ENCODE measurements at regions not wholly inside any gene's neighbourhood (a gene's known extent, or its start where the extent isn't known, plus 50 kb on each side); places are given as distances from the start of the nearest gene placed in this dataset.

DNA sequence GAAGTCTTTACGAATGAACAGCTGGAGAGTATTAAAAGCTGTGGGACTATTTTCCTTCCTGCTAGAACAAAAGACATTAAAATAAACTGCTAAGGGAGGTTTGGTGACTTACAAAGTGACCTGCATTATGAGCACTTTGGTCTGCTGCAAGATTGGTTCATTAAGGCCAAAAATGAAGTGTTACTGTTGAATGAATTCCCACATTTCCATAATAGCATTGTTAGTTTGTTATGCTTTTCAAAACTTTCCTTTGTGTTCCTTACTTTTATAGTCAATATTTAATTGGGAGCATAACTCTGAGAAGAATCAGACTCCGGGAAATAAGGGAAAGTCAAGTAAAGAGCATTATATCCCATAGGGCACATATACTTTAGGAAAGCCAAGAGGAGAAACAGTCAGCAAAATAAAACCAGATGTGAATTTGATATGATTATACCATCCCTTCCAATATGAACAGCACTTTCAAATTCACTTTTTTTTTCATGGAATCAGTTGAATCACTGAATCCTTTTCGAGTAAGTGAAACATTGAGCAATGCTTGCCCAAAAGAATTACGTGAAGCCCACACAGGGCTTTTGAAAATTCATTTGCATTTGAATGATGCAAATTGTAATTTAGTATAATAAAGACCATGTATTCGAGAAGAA, 112.6 kb downstream of the KCTD12 start:
- DNase-seq, result no peak

DNA sequence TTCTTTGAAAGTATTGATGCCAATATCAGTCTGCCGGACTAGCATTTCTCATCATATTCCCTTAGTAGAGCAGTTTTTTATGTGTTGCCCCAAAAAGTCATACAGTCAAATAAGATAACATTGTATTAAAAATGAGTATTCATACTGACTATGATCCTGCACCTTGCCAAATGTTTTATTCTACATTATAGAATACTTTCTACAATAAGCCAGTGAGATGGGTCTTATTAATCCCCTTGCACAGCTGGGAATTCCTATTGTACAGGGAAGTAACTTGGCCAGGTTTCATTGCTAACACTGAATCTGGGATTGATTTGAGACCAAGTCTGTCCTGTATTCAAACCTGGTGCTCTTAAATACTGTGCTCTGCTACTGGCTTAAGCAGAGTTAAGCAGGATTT, 114.0 kb downstream of the KCTD12 start:
- H3K4me1 Mint-ChIP-seq, result peaks cover 0 to 29% (median 20%) of the 10 kb centered on the region in 3 donors
- H3K4me3 Mint-ChIP-seq, result no peak overlapping the region
- H3K4me1 ChIP-seq (ENCODE audit: control insufficient read depth in 1 of 2, extremely low read depth in 1 of 2, insufficient read depth in 2 of 2, low read length in 2 of 2), result peaks cover 0 to 30% of the 10 kb centered on the region in 2 experiments
- no peaks in the 10 kb centered on the region for H3K9me3 ChIP-seq
- H3K27ac ChIP-seq (ENCODE audit: low read length), result no peak overlapping the region
- no peaks in the 10 kb centered on the region for H3K9me3 Mint-ChIP-seq
- no peak overlapping the region for H3K27ac Mint-ChIP-seq
- DNase-seq (no peak), ATAC-seq (replicated peaks in 1 of 4) (no peak)
- H3K27me3 ChIP-seq (replicated peaks in 1 of 2; ENCODE audit: control insufficient read depth in 2 of 2, extremely low read depth in 1 of 2, insufficient read depth in 2 of 2, low read length in 1 of 2), result no peaks in the 10 kb centered on the region
- H3K36me3 ChIP-seq (ENCODE audit: control insufficient read depth in 2 of 2, extremely low read depth in 1 of 2, insufficient read depth in 1 of 2, low read length in 1 of 2), result no peaks in the 10 kb centered on the region
- no peaks in the 10 kb centered on the region for H3K36me3 Mint-ChIP-seq
- ChIA-PET POLR2A (no interaction called here), CTCF (interaction anchor here in 1 of 2 donors (0.7 kb wide), 1 partner anchor 1256 kb away, joined by 4 read pairs; no protein-coding TSS in a partner anchor)
- no peak overlapping the region for H3K4me3 ChIP-seq (ENCODE audit: control insufficient read depth in 1 of 2, extremely low read depth in 1 of 2, low read length in 1 of 2)
- H3K27me3 Mint-ChIP-seq, result peaks cover 0 to 4% of the 10 kb centered on the region in 2 donors
- no CpG with 5 or more reads among the region's 1 CpG for WGBS (ENCODE audit: insufficient coverage)

More for the DNA sequence above, 112.6 kb downstream of the KCTD12 start:
- no peak overlapping the region for H3K4me3 ChIP-seq (ENCODE audit: control insufficient read depth in 1 of 2, extremely low read depth in 1 of 2, low read length in 1 of 2)
- H3K4me1 ChIP-seq (ENCODE audit: control insufficient read depth in 1 of 2, extremely low read depth in 1 of 2, insufficient read depth in 2 of 2, low read length in 2 of 2), result peaks cover 0 to 21% of the 10 kb centered on the region in 2 experiments
- Mint-ChIP-seq H3K27ac (no peak overlapping the region), H3K36me3 (no peaks in the 10 kb centered on the region), H3K4me3 (no peak overlapping the region), H3K9me3 (no peaks in the 10 kb centered on the region), H3K27me3 (peaks cover 0 to 4% of the 10 kb centered on the region in 2 donors), H3K4me1 (peaks cover 0 to 19% (median 16%) of the 10 kb centered on the region in 3 donors)
- WGBS (ENCODE audit: insufficient coverage), result no CpG with 5 or more reads among the region's 5 CpGs
- no peak overlapping the region for H3K27ac ChIP-seq (ENCODE audit: low read length)
- no peak for ATAC-seq (replicated peaks in 1 of 4)
- no peaks in the 10 kb centered on the region for H3K9me3 ChIP-seq
- H3K36me3 ChIP-seq (ENCODE audit: control insufficient read depth in 2 of 2, extremely low read depth in 1 of 2, insufficient read depth in 1 of 2, low read length in 1 of 2), result no peaks in the 10 kb centered on the region
- no peaks in the 10 kb centered on the region for H3K27me3 ChIP-seq (replicated peaks in 1 of 2; ENCODE audit: control insufficient read depth in 2 of 2, extremely low read depth in 1 of 2, insufficient read depth in 2 of 2, low read length in 1 of 2)
- ChIA-PET POLR2A (no interaction called here), CTCF (no interaction called here)

GRCh38 chr13:76769271-76769791, 116.9 kb downstream of the KCTD12 start:
- Mint-ChIP-seq H3K4me3 (peak overlapping the region in 1 of 3 donors; percentile 46), H3K36me3 (no peaks in the 10 kb centered on the region), H3K4me1 (peaks cover 0 to 29% (median 20%) of the 10 kb centered on the region in 3 donors), H3K27me3 (no peaks in the 10 kb centered on the region), H3K9me3 (no peaks in the 10 kb centered on the region), H3K27ac (peak overlapping the region in 1 of 2 donors; percentile 57)
- Histone ChIP-seq H3K4me3 (ENCODE audit: control insufficient read depth in 1 of 2, extremely low read depth in 1 of 2, low read length in 1 of 2) (no peak overlapping the region), H3K36me3 (ENCODE audit: control insufficient read depth in 2 of 2, extremely low read depth in 1 of 2, insufficient read depth in 1 of 2, low read length in 1 of 2) (no peaks in the 10 kb centered on the region), H3K9me3 (no peaks in the 10 kb centered on the region), H3K27ac (ENCODE audit: low read length) (no peak overlapping the region), H3K4me1 (ENCODE audit: control insufficient read depth in 1 of 2, extremely low read depth in 1 of 2, insufficient read depth in 2 of 2, low read length in 2 of 2) (peaks cover 0 to 28% of the 10 kb centered on the region in 2 experiments), H3K27me3 (replicated peaks in 1 of 2; ENCODE audit: control insufficient read depth in 2 of 2, extremely low read depth in 1 of 2, insufficient read depth in 2 of 2, low read length in 1 of 2) (no peaks in the 10 kb centered on the region)
- ChIA-PET CTCF (interaction anchor here in 1 of 2 donors (0.6 kb wide), 1 partner anchor 265 kb away, joined by 5 read pairs; no protein-coding TSS in a partner anchor), POLR2A (no interaction called here)
- DNase-seq (peak in 1 of 35 experiments; percentile 8), ATAC-seq (replicated peaks in 1 of 4) (peak in 1 of 4 experiments; percentile 59)
- 29% methylated on average over 1 of the region's 4 CpGs for WGBS (ENCODE audit: insufficient coverage)

GRCh38 chr13:76768384-76768783, 117.8 kb downstream of the KCTD12 start:
- H3K27me3 Mint-ChIP-seq, result no peaks in the 10 kb centered on the region
- H3K9me3 Mint-ChIP-seq, result no peaks in the 10 kb centered on the region
- H3K27me3 ChIP-seq (replicated peaks in 1 of 2; ENCODE audit: control insufficient read depth in 2 of 2, extremely low read depth in 1 of 2, insufficient read depth in 2 of 2, low read length in 1 of 2), result no peaks in the 10 kb centered on the region
- no peak for DNase-seq
- H3K9me3 ChIP-seq, result no peaks in the 10 kb centered on the region
- H3K4me3 Mint-ChIP-seq, result peak overlapping the region in 1 of 3 donors; percentile 46
- ATAC-seq (replicated peaks in 1 of 4), result no peak
- H3K4me3 ChIP-seq (ENCODE audit: control insufficient read depth in 1 of 2, extremely low read depth in 1 of 2, low read length in 1 of 2), result no peak overlapping the region
- no peaks in the 10 kb centered on the region for H3K36me3 ChIP-seq (ENCODE audit: control insufficient read depth in 2 of 2, extremely low read depth in 1 of 2, insufficient read depth in 1 of 2, low read length in 1 of 2)
- peaks cover 0 to 27% of the 10 kb centered on the region in 2 experiments for H3K4me1 ChIP-seq (ENCODE audit: control insufficient read depth in 1 of 2, extremely low read depth in 1 of 2, insufficient read depth in 2 of 2, low read length in 2 of 2)
- H3K36me3 Mint-ChIP-seq, result no peaks in the 10 kb centered on the region
- POLR2A ChIA-PET, result no interaction called here
- no CpG with 5 or more reads among the region's 1 CpG for WGBS (ENCODE audit: insufficient coverage)
- no peak overlapping the region for H3K27ac Mint-ChIP-seq
- no peak overlapping the region for H3K27ac ChIP-seq (ENCODE audit: low read length)
- peaks cover 0 to 29% (median 20%) of the 10 kb centered on the region in 3 donors for H3K4me1 Mint-ChIP-seq
- CTCF ChIA-PET, result no interaction called here

GRCh38 chr13:76764916-76765315, 121.3 kb downstream of the KCTD12 start:
- ChIA-PET POLR2A (no interaction called here), CTCF (no interaction called here)
- no peaks in the 10 kb centered on the region for H3K36me3 Mint-ChIP-seq
- WGBS (ENCODE audit: insufficient coverage), result 20% methylated on average over 1 of the region's 1 CpG
- no peaks in the 10 kb centered on the region for H3K9me3 Mint-ChIP-seq
- Histone ChIP-seq H3K9me3 (no peaks in the 10 kb centered on the region), H3K27ac (ENCODE audit: low read length) (no peak overlapping the region), H3K4me3 (ENCODE audit: control insufficient read depth in 1 of 2, extremely low read depth in 1 of 2, low read length in 1 of 2) (no peak overlapping the region), H3K4me1 (ENCODE audit: control insufficient read depth in 1 of 2, extremely low read depth in 1 of 2, insufficient read depth in 2 of 2, low read length in 2 of 2) (peaks cover 0 to 22% of the 10 kb centered on the region in 2 experiments), H3K27me3 (replicated peaks in 1 of 2; ENCODE audit: control insufficient read depth in 2 of 2, extremely low read depth in 1 of 2, insufficient read depth in 2 of 2, low read length in 1 of 2) (no peaks in the 10 kb centered on the region), H3K36me3 (ENCODE audit: control insufficient read depth in 2 of 2, extremely low read depth in 1 of 2, insufficient read depth in 1 of 2, low read length in 1 of 2) (no peaks in the 10 kb centered on the region)
- DNase-seq (no peak), ATAC-seq (replicated peaks in 1 of 4) (no peak)
- no peaks in the 10 kb centered on the region for H3K27me3 Mint-ChIP-seq
- peaks cover 0 to 23% (median 16%) of the 10 kb centered on the region in 3 donors for H3K4me1 Mint-ChIP-seq
- no peak overlapping the region for H3K4me3 Mint-ChIP-seq
- H3K27ac Mint-ChIP-seq, result no peak overlapping the region

GRCh38 chr13:76764429-76764828, 121.8 kb downstream of the KCTD12 start:
- ChIA-PET POLR2A (no interaction called here), CTCF (no interaction called here)
- Histone ChIP-seq H3K4me1 (ENCODE audit: control insufficient read depth in 1 of 2, extremely low read depth in 1 of 2, insufficient read depth in 2 of 2, low read length in 2 of 2) (peaks cover 0 to 18% of the 10 kb centered on the region in 2 experiments), H3K27ac (ENCODE audit: low read length) (no peak overlapping the region), H3K36me3 (ENCODE audit: control insufficient read depth in 2 of 2, extremely low read depth in 1 of 2, insufficient read depth in 1 of 2, low read length in 1 of 2) (no peaks in the 10 kb centered on the region), H3K9me3 (no peaks in the 10 kb centered on the region), H3K27me3 (replicated peaks in 1 of 2; ENCODE audit: control insufficient read depth in 2 of 2, extremely low read depth in 1 of 2, insufficient read depth in 2 of 2, low read length in 1 of 2) (no peaks in the 10 kb centered on the region), H3K4me3 (ENCODE audit: control insufficient read depth in 1 of 2, extremely low read depth in 1 of 2, low read length in 1 of 2) (no peak overlapping the region)
- Mint-ChIP-seq H3K27ac (no peak overlapping the region), H3K9me3 (no peaks in the 10 kb centered on the region), H3K4me1 (peaks cover 0 to 18% (median 12%) of the 10 kb centered on the region in 3 donors), H3K4me3 (no peak overlapping the region), H3K36me3 (no peaks in the 10 kb centered on the region), H3K27me3 (no peaks in the 10 kb centered on the region)
- no peak for DNase-seq
- ATAC-seq (replicated peaks in 1 of 4), result no peak
- WGBS (ENCODE audit: insufficient coverage), result no CpG with 5 or more reads among the region's 1 CpG
